NCI-H146 (cell line): ENCODE measurements at regions not wholly inside any gene's neighbourhood (a gene's known extent, or its start where the extent isn't known, plus 50 kb on each side); places are given as distances from the start of the nearest gene placed in this dataset.

Experiments
- DNase-seq: peaks from one replicate; lab custom pipeline; 2025; lab: John Stamatoyannopoulos, UW

DNA sequence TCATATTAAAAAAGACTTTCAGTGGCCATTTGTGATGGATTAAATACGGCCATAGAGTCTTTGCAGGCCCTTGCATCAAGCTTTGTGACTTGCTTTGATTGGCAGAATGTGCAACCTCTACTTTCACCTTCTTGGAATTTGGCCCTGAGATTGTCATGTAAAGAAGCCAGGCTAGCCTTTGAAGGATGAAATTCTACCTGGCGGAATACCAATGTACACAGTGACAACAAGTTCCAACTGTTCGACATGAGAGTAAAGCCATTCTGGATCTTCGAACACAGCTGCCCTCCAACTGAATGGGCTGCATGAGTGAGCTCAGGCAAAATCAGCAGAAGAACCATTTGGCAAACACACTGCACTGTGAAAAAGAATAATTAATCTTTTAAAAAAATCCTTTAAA, 321.3 kb downstream of the PHF14 start:
- no peak for DNase-seq

DNA sequence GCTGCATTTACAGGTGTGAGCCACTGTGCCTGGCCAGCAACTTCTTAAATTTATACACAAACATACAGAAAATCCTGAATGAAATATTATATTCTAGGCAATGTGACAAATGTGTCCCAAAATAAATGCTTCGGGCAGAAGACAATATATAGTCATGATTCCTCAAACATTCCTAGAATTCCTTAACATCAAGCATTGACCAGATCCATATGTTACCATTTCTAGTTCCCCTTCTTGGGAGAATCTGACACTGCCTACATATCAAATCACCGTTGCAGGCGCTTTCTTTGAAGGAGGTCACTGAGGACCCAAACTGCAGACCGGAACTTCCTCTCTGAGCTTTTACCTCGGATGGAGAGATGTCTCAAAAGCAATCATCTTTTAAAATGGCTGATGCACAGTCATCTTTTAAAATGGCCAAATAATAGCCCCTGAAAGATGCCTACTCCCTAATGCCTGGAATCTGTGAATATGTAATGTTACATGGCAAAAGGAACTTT, 323.5 kb downstream of the PHF14 start:
- no peak for DNase-seq

DNA sequence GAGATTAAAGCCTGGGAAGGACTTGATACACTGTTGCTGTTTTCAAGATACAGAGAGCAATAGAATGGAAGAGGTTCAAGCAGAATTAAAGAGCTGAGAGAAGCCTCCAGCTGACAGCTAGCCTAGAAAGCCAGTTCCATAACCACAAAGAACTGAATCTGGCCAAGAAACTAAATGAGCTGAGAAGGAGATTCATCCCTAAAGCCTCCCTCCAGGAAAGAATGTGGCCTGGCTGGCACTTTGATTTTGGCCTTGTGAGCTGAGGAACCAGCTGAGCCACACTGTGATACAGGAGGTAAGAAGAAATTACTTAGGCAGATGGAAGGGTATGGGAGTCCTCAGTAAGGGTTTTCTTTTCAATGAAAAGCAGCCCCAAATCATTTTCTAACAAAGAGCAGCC, 324.1 kb downstream of the PHF14 start:
- no peak for DNase-seq

DNA sequence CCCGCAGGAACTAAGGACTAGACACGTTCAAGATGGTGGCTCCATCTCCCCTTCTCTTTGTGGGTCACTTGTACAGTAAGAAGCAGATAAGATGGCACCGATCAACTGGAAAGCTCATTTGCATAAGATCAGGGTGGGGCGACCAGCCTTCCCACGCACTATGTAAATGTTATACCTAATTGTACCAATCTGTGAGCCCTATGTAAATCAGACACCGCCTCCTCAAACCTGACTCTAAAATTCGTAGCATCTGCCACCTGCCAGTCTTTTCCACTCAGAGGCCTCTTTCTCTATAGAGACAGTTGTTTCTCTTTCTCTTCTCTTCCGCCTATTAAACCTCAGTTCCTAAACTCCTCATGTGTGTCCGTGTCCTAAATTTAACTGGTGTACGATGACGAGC, 324.5 kb downstream of the PHF14 start:
- peak; percentile 3 for DNase-seq

DNA sequence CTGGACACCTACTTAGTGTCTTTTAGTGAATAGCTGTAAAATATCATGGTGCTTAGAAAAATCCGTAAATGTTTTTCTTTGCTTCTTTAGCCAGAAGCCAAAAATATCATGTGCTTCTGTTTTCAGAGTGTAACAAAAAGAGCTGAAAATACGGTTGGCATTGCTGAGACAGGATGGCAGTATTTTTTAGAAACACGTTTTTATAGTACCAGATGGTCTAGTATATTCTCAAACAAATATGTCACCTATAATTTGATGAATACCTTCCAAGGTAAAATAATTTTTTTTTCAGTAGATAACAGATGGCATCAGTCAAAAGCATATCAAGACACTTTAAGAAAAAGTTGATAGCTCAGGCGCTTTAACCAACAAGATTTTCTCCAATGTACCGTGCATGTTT, 326.6 kb downstream of the PHF14 start:
- no peak for DNase-seq

DNA sequence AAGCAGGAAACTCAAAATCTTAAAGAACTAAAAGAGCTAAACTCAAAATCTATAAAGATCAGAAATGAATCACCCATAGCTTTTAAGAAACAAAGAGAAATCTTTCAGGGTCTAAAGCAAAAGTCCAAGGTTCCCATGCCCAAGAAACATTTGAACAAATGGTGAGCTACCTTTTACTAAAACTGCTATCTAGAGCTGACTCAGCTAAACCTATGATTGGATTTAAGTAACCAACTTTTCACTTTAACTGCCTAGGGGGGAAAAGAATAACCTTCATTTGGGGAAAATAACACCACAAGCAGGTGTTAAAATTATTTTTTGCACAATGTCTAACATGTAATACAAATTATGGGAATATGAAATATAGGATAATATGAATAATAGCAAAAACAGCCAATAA, 328.4 kb downstream of the PHF14 start:
- no peak for DNase-seq

DNA sequence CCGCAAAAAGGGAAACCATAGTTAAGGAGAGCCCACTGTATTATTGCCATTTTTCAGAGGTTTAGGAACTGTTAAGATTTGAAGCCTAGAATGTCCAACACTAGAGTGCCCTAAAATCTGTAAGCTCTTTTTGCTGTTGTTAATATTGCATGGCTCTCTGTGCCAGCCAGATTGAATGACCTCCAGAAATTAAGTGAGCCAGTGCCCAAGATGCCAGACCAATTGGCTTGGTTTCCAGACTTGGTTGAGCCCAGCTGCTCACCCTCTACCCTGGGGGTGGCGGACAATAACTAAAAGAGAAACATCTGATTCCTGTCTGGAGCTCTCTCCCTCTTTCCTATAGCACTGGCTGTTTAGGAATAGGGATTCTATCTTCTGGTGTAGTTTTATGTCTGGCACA, 340.1 kb downstream of the PHF14 start:
- DNase-seq = no peak

DNA sequence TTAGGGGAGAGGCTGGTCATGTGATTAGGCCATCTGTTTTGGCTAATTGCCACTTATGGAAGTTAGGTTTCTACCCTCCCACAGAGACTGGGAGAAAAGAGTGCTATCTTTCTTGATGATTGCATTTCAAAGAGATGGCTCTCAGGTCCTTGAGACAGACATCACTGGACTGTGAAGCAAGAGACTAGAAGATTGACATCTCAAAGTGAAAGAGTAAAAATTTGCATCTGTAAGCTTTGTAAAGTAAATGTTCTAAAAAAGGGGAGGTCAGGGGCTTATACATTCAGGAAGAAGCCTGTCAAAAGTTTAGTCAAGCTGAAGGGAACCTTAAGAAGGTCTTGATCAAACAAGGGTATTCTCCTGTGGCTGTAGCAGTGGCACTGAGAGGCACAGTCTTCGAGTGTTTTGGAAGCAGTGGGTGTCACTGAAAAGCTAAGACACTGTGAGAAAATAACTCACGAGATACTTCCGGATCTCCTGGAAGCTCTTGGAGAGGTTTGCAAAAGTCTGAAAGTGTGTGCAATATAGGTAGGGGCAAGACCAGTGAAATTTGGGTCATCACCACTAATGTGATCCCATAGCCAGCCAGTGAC, 342.1 kb downstream of the PHF14 start:
- no peak for DNase-seq

DNA sequence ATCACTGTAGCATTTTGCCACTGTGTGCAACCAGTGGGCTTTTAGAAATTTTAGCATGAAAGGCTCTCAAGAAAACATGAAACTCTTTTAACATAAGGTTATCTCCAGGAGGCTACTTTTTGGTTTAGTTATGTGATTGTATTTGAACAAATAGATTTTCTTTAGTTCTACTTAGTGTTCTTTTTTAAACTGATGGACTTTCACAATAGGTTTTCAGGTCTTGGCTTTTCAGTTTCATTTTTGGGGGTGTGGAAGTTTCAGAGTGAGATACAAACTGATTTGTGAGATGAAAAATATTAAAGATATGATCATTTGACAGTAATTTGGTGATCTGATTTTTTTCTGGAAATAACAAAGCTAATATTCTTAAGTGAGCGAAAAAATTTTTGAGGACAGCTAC, 344.1 kb downstream of the PHF14 start:
- no peak for DNase-seq

DNA sequence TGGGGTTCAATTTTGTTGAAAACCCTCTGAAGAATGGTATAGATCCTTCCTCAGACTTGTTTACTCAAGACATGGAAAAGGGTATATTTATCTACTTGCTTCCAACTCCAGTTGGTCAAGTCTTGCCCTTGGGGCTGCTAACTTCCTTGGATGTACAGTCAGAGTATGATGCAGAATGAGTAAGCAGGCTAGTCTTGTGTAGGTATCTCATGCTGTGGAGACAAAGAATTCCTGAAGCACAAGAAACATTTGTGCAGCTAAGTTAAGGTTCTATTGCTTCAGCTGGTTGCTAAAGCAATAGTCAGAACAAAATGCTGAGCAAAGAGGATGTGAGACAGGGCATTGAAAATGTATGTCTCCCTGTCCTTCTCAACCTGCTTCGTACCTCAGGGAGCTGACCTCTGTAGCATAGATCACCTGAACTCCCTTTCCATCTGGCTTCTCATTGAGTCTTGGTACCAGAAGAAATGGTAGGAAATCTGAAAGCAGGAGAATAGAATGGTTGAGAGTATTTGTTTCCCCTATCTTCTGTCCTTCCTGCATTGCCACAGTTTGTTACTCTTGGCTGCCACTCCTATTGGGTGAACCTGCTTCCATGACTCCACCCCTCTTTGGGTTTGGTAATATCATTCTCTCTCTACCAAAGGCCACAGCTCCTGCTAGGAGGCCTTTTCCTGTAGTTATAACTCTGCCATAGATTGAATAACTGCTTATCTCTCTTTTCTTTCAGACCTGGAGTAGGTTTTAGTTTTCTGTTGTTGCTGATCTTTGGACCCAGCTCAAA, 346.0 kb downstream of the PHF14 start:
- no peak for DNase-seq
